Ectodermal cell (in vitro differentiated cells): ENCODE measurements at regions not wholly inside any gene's neighbourhood (a gene's known extent, or its start where the extent isn't known, plus 50 kb on each side); places are given as distances from the start of the nearest gene placed in this dataset.
A peak's percentile ranks its signal among the peaks of the same experiment; 100 is the strongest.

Experiments
- H3K27ac ChIP-seq: 2 replicates; pipeline ENCODE4 v1.7.0; 2013; ENCODE audit warnings: mild to moderate bottlenecking, low read depth, low read length; ENCODE audit not compliant: insufficient read depth, poor library complexity, severe bottlenecking
- H3K27me3 ChIP-seq: 2 replicates; pipeline ENCODE4 v1.7.0; 2013; ENCODE audit warnings: mild to moderate bottlenecking, low read length; ENCODE audit not compliant: insufficient read depth, control insufficient read depth, poor library complexity, severe bottlenecking
- H3K36me3 ChIP-seq: one replicate; pipeline ENCODE4 v1.7.0; 2013; ENCODE audit warnings: low read length; ENCODE audit not compliant: control insufficient read depth, insufficient read depth
- H3K4me1 ChIP-seq: one replicate; pipeline ENCODE4 v1.7.0; 2013; ENCODE audit warnings: low read length; ENCODE audit not compliant: control insufficient read depth, insufficient read depth
- H3K4me3 ChIP-seq: 2 replicates; pipeline ENCODE4 v1.7.0; 2013; ENCODE audit warnings: low read depth, low read length, control low read depth; ENCODE audit not compliant: insufficient read depth
- H3K9me3 ChIP-seq: 2 replicates; pipeline ENCODE4 v1.7.0; 2013; ENCODE audit warnings: mild to moderate bottlenecking, low read length, moderate library complexity; ENCODE audit not compliant: control insufficient read depth
- WGBS, 2 experiments: methylation state at CpG; one replicate each; pipeline ENCODE4 v1.1.7; 2013; ENCODE audit warnings: missing lambda C conversion rate in 2 of 2; 5-methylcytosine and 5-hydroxymethylcytosine counted together

DNA sequence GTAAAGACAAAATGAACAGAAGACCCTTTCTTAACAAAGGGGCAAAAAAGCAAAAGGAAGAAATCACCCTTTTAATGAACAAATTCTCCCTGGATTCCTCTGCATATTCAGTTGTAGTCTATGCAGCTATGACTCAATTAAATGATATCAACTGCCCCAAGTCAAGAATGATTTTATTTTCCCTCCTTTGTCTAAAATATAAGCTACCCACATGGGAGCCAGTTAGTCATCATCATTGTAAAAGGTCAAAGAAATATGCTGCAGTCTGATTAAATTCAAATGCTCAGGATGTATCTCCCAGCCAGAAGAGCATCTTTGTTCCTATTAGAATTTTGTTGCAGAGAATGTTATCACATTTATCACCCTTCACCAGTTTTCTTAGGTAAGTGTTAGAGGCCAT, 84.0 kb downstream of the SST start:
- Histone ChIP-seq H3K9me3 (no peaks in the 10 kb centered on the region), H3K4me1 (no peaks in the 10 kb centered on the region), H3K4me3 (no peak overlapping the region), H3K36me3 (no peaks in the 10 kb centered on the region), H3K27me3 (no peaks in the 10 kb centered on the region), H3K27ac (no peak overlapping the region)

DNA sequence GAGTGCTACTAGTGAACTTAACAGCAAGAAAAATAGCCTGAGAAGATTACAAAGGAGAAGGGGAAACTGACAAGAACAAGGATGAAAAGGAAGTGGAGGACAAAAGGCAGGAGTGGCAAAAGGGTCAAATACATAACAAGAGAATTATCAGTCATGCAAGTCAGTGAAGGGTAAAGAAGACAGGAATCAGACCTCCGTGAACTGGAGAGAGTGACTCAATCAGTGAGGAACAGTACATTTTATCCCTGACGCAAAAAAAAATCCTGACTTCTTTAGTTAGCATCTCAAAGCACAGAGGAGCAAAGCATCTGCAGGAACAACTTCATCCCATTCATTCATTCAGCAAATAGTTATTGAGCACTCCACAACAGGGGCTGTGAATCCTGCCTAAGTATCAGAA, 97.8 kb downstream of the SST start:
- H3K4me1 ChIP-seq, result peaks cover 9% of the 10 kb centered on the region
- WGBS, 2 experiments, result 61 to 69% methylated on average over 2 of the region's 2 CpGs
- H3K9me3 ChIP-seq, result no peaks in the 10 kb centered on the region
- H3K27me3 ChIP-seq, result no peaks in the 10 kb centered on the region
- no peak overlapping the region for H3K27ac ChIP-seq
- no peaks in the 10 kb centered on the region for H3K36me3 ChIP-seq
- H3K4me3 ChIP-seq, result no peak overlapping the region

DNA sequence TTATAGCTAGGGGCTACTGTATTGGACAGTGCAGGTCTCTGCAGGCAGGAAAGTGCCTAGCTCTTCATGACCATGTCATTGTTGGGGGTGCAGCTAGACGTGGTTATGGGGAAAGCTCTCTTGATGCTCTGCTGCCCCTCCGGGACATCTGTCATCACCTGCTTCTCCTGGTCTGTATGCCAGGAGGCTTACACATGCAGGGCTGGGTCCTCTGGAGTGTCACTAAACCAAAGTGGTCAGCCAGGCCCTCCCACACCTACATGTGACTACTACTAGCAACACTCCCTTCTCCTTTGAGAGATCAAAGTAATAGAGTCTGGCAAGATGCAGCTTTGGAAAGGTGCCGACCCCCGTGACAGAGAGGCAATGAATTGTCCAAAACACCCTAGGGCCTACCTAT, 98.5 kb downstream of the SST start:
- WGBS, 2 experiments, result 89 to 92% methylated on average over 4 of the region's 4 CpGs
- H3K36me3 ChIP-seq, result no peaks in the 10 kb centered on the region
- peaks cover 14% of the 10 kb centered on the region for H3K4me1 ChIP-seq
- no peaks in the 10 kb centered on the region for H3K27me3 ChIP-seq
- no peak overlapping the region for H3K4me3 ChIP-seq
- no peaks in the 10 kb centered on the region for H3K9me3 ChIP-seq
- no peak overlapping the region for H3K27ac ChIP-seq

DNA sequence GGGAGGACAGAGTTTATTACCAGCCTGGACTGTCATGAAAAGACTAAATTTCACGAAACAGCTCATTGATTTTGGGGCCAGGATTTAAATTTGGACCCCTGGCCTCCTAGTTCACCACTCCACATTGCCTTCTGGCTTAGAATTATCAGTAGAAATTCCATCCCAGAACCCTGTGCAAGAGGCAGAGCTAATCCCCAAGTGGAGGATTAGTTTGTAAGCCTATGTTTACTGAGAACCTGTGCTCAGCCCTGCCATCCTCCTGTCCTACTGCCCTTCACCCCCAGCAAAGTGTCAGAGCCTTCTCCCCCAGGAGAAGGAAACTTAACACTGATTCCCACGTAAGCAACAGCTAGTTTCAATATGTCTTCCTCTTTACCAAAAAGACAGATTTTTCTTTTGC, 99.4 kb downstream of the SST start:
- H3K36me3 ChIP-seq, result no peaks in the 10 kb centered on the region
- WGBS, 2 experiments, result 96 to 100% methylated on average over 1 to 2 of the region's 2 CpGs
- no peaks in the 10 kb centered on the region for H3K27me3 ChIP-seq
- H3K27ac ChIP-seq, result no peak overlapping the region
- no peak overlapping the region for H3K4me3 ChIP-seq
- no peaks in the 10 kb centered on the region for H3K9me3 ChIP-seq
- H3K4me1 ChIP-seq, result peaks cover 16% of the 10 kb centered on the region

DNA sequence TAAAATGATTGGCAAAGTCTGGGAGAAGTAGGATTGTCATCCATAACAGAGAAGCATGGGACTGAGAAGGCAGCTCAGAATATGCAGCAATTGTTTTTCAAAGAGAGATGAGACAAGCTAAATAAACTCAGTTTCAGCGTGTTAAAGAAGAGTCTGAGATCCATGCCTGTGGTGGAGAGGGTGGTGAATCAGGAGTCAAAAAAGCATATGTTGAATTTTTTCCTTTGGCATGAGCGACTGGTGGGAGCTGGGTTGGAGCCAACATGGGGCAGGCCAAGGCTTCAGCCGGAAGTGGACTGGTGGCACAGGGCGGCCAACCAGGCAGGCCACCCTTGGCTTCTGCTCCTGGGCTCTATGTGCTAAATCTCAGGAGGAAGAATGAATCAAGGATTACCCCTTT, 102.0 kb downstream of the SST start:
- no peaks in the 10 kb centered on the region for H3K36me3 ChIP-seq
- no peaks in the 10 kb centered on the region for H3K9me3 ChIP-seq
- peaks cover 16% of the 10 kb centered on the region for H3K4me1 ChIP-seq
- WGBS, 2 experiments, result 91 to 93% methylated on average over 4 of the region's 4 CpGs
- no peak overlapping the region for H3K4me3 ChIP-seq
- no peaks in the 10 kb centered on the region for H3K27me3 ChIP-seq
- H3K27ac ChIP-seq, result no peak overlapping the region

DNA sequence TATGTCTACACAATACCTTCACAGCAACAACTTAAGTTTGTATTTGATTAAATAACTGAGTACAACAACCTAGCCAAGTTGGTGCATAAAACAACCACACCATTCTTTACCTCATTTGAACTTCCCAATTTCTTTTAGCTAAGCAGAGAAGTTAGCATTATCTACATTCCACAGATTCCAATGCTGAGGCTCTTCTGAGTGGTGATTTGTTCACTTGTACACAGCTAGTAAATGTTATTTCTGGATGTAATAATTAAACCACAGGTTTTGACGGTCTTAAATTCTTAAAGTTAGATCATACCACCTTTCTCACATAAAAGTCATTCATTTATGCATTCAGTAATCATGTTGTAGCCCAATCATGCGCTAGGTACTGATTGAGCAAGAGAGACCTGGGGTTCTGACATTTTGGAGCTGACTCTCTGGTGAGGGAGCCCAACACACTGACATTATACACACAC, 102.5 kb downstream of the SST start:
- WGBS, 2 experiments, result 84 to 96% methylated on average over 2 of the region's 2 CpGs
- Histone ChIP-seq H3K4me3 (no peak overlapping the region), H3K9me3 (no peaks in the 10 kb centered on the region), H3K27me3 (no peaks in the 10 kb centered on the region), H3K4me1 (peaks cover 16% of the 10 kb centered on the region), H3K27ac (peak overlapping the region; percentile 27), H3K36me3 (no peaks in the 10 kb centered on the region)

DNA sequence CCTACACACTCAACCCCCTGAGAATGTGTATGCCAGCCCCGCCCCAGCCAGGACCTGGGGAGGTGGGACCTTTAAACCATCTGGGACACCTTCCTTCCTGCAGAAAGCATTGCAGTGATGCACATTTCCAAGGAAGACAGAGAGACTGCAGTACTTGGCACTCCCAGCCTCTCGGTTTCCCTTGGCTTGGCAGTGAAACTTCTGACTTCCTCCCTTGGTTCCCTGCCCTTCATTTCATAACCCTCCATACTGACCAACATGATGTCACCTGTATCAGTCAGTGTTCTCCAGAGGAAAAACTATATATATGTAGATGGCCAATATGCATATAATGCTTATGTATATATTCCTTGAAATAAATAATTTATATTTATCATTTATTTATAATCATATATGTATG, 103.2 kb downstream of the SST start:
- Histone ChIP-seq H3K4me3 (no peak overlapping the region), H3K27ac (no peak overlapping the region), H3K27me3 (no peaks in the 10 kb centered on the region), H3K9me3 (no peaks in the 10 kb centered on the region), H3K4me1 (peaks cover 16% of the 10 kb centered on the region), H3K36me3 (no peaks in the 10 kb centered on the region)
- 89 to 92% methylated on average over 2 of the region's 2 CpGs for WGBS, 2 experiments

DNA sequence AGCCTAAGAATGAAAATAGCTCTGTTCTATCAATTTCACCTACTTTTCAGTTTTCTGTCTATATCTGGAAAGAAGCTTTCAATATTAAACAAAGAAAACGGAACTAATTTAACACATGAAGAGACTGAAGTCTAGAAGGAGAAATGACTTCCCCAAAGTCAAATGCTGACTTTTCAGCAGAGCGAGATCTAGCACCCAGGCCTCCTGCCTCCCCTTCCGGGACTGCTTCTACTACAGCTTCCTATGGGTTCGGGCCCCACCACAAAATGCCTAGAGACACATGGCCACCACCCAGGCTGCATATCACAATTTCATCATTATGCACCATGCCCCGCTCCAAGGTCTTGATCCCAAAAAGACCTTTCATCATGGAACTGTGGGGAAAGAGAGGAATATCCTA, 104.5 kb downstream of the SST start:
- no peak overlapping the region for H3K27ac ChIP-seq
- WGBS, 2 experiments, result 90 to 94% methylated on average over 4 to 5 of the region's 5 CpGs
- H3K36me3 ChIP-seq, result no peaks in the 10 kb centered on the region
- H3K4me1 ChIP-seq, result peaks cover 13% of the 10 kb centered on the region
- H3K4me3 ChIP-seq, result no peak overlapping the region
- H3K27me3 ChIP-seq, result no peaks in the 10 kb centered on the region
- no peaks in the 10 kb centered on the region for H3K9me3 ChIP-seq

DNA sequence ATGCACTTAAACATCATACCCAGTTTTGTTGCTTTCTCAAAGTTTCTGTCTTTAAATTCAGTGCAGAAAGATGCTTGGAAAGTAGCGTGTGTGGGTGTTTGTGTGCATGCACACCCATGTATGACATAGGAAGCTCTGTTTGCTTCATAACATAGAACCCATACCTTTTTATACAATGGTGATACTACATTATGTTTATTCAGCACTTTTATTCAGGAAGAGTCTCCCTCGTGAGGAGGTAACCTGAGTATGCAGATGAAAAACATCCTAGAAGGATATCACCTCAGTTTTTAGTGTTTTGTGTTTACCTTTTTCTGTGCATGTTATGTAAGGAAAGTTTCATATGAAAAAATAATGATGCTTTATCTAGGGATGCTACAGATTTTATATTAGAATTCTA, 111.2 kb downstream of the SST start:
- Histone ChIP-seq H3K27ac (no peak overlapping the region), H3K4me1 (no peaks in the 10 kb centered on the region), H3K27me3 (no peaks in the 10 kb centered on the region), H3K9me3 (no peaks in the 10 kb centered on the region), H3K36me3 (no peaks in the 10 kb centered on the region), H3K4me3 (no peak overlapping the region)
- 88 to 89% methylated on average over 1 to 2 of the region's 2 CpGs for WGBS, 2 experiments

DNA sequence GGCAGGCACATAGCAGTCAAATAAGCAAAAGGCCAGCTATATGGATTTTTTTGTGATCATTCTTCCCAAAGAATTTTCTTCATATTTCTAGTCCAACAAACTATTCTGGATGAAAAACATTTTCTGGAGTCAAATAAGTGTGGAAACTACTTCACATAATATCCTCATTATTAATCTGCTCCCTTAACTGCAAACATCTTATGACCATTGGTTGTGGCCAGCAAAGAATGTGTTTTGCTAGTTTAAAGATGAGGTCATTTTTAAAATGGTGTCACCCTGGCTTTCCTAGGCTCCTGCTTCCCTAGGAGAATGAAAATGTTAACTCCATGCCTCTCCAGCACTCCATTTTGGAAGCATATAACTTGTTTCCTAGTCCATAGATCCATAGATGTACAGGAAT, 118.8 kb downstream of the SST start:
- Histone ChIP-seq H3K4me1 (no peaks in the 10 kb centered on the region), H3K9me3 (no peaks in the 10 kb centered on the region), H3K36me3 (no peaks in the 10 kb centered on the region), H3K4me3 (no peak overlapping the region), H3K27ac (no peak overlapping the region), H3K27me3 (no peaks in the 10 kb centered on the region)

DNA sequence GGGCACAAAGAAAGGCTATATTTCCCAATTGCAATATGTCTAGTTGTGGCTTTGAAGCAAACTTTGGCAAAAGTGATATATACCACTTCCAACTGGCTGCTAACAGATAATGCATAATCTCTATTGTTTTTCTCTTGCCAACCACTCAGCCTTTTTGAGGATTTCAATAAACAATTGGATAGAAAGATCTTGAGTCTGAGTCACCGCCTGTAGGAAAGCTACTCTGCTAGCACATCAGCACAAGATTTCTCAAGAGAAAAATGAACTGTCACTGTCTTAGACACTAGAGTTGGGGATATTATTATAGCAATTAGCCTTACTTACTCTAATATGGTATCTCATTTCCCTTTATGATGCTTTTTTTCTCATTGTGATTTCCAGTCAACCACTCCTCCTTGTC, 119.7 kb downstream of the SST start:
- Histone ChIP-seq H3K27me3 (no peaks in the 10 kb centered on the region), H3K4me1 (no peaks in the 10 kb centered on the region), H3K4me3 (no peak overlapping the region), H3K27ac (no peak overlapping the region), H3K9me3 (no peaks in the 10 kb centered on the region), H3K36me3 (no peaks in the 10 kb centered on the region)
- 88 to 90% methylated on average over 1 of the region's 1 CpG for WGBS, 2 experiments
